ENCODE measurements at regions not wholly inside any gene's neighbourhood (a gene's known extent, or its start where the extent isn't known, plus 50 kb on each side); places are given as distances from the start of the nearest gene placed in this dataset.
A peak's percentile ranks its signal among the peaks of the same experiment; 100 is the strongest.

DNA sequence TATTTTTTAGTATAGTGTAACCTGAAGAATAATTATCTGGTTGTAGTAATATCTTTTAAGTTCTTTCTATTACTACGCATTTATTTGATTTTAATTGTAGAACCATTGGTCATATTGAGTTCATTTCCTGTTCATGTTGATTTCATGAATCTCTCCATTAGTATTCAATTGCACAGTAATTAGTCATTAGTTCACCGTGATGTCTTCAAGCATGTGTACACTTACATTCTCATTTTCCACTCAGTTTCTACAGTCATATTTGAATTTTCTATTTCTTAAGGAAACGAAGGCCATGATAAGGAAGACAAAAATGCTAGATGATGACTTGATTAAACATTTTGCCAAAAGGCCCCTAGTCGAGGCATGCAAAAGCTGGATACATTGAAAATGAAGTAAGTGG is 333.7 kb upstream of the FANCL start:
- no peak overlapping the region for H3K4me3 ChIP-seq (ENCODE audit: low read depth, low read length)
- no peak overlapping the region for H3K27ac ChIP-seq (ENCODE audit: low read depth)
- no peaks in the 10 kb centered on the region for H3K36me3 ChIP-seq (ENCODE audit: insufficient read depth)
- no peaks in the 10 kb centered on the region for H3K4me1 ChIP-seq (ENCODE audit: insufficient read depth)
- 86% methylated on average over 4 of the region's 4 CpGs for WGBS
- DNase-seq (ENCODE audit: extremely low spot score), result no peak

DNA sequence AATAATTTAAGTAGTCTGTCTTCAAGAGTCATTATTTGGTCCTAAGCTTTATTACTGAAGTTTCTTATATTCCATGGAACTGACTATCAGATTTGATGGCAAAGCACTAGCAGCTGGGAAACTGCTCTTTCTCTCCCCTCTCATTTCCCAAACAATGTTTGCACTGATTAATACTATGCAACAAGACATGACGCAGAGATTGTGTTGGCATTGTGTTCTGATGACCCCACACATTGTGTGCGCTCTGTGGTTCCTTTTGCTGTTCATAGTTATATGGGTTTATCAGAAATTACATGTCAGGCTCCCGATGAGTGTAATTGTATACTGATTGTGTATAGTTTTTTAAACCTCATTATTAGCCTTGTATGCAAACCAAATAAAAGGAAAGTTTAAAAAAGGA is 331.6 kb upstream of the FANCL start:
- Histone ChIP-seq H3K4me3 (ENCODE audit: low read depth, low read length) (no peak overlapping the region), H3K4me1 (ENCODE audit: insufficient read depth) (no peaks in the 10 kb centered on the region), H3K27ac (ENCODE audit: low read depth) (no peak overlapping the region), H3K36me3 (ENCODE audit: insufficient read depth) (no peaks in the 10 kb centered on the region)
- 82% methylated on average over 3 of the region's 3 CpGs for WGBS
- DNase-seq (ENCODE audit: extremely low spot score), result no peak

DNA sequence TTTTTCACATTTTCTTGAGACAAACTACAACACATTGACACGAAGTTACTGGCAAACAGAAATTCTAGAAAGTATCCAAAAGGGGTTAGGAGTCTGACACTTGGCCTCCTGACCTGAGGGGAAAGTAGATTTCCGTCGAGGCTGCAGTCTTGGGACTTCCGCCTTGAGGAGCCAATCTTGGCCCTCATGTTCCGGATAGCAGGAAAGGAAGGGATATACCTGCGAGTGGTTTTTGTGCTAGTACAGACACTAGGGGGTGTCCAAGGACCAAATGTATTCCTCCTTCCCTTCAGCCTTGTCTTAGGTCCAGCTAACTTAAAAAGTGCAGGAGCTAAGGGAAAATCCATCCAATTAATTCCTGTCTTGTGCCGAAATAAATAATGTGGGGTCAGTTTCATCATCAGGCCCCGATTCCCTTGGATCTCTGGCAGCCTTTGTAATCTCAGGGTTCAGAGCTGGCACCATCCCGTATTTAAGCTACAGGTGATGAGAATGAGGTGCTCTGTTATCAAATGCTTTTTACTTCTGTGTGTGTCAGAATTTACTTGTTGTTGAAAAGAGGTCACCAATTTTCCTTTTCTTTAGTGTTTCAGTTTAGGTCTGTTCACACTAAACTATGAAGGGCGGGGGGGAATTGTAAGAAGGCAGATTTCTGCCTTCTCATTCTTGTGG is 330.2 kb upstream of the FANCL start:
- Histone ChIP-seq H3K4me3 (ENCODE audit: low read depth, low read length) (no peak overlapping the region), H3K4me1 (ENCODE audit: insufficient read depth) (no peaks in the 10 kb centered on the region), H3K27ac (ENCODE audit: low read depth) (no peak overlapping the region), H3K36me3 (ENCODE audit: insufficient read depth) (no peaks in the 10 kb centered on the region)
- WGBS, result 23% methylated on average over 10 of the region's 10 CpGs
- peak; percentile 26 for DNase-seq (ENCODE audit: extremely low spot score)

DNA sequence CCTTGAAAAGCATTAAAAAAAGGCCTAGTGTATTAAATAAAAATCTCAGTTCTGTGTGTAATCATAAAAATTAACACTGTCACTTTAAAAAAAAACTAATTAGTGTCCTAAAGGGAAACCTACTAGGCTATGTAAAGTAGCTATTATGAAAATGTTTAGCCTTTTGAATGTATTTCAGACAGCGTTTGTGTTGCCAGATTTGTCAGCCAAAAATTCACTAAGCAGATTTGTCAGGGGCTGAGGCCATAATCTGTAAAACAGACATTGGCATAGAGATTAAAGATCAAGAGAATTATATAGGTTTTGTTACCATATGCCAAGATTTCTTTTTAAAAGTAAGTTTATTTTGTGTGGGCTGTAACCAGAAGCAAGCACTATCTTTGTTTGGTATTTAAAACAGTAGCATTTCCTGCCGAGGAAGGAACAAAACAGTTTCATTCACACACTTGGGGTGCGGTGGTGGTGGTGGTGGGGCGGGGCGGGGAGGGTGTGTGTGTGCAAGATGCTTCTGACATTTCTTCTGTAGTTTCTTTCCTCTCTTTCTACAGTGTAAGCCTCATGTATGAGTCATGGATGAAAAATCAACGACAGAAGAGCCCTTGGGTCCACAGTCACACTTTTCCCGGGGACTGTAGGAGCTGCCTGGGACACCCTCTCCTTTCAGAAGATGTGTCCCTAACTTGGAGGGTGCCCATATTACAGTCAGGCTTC is 328.5 kb upstream of the FANCL start:
- WGBS, result 39% methylated on average over 7 of the region's 7 CpGs
- no peaks in the 10 kb centered on the region for H3K36me3 ChIP-seq (ENCODE audit: insufficient read depth)

GRCh38 chr2:58568901-58569300 is 327.8 kb upstream of the FANCL start:
- DNase-seq (ENCODE audit: extremely low spot score), result no peak
- 44% methylated on average over 2 of the region's 2 CpGs for WGBS
- H3K4me1 ChIP-seq (ENCODE audit: insufficient read depth), result no peaks in the 10 kb centered on the region

More for the DNA sequence above, 328.5 kb upstream of the FANCL start:
- H3K27ac ChIP-seq (ENCODE audit: low read depth), result no peak overlapping the region
- H3K4me3 ChIP-seq (ENCODE audit: low read depth, low read length), result no peak overlapping the region
- no peak for DNase-seq (ENCODE audit: extremely low spot score)
- no peaks in the 10 kb centered on the region for H3K4me1 ChIP-seq (ENCODE audit: insufficient read depth)

DNA sequence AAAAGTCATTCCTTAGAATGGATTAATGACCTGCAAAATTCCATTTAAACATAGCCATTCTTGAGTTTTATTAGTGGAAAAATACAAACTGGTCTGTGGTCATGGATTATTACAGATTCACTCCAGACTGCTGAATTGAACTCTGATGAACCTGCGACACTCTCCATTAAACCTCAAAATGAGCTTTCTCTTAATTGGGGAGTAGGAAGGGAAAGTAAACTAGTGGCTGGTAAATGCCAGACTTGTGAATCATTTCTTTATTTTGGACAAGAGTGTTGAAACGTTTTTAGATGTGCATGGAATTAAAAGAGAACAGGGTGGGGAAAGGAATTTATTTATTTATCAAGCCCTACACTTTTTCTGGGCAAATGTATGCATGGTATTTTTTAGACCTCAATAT is 321.2 kb upstream of the FANCL start:
- Histone ChIP-seq H3K4me1 (ENCODE audit: insufficient read depth) (no peaks in the 10 kb centered on the region), H3K4me3 (ENCODE audit: low read depth, low read length) (no peak overlapping the region), H3K27ac (ENCODE audit: low read depth) (no peak overlapping the region), H3K36me3 (ENCODE audit: insufficient read depth) (no peaks in the 10 kb centered on the region)
- 42% methylated on average over 2 of the region's 2 CpGs for WGBS
- DNase-seq (ENCODE audit: extremely low spot score), result no peak

More at GRCh38 chr2:58568901-58569300, 327.8 kb upstream of the FANCL start:
- no peak overlapping the region for H3K27ac ChIP-seq (ENCODE audit: low read depth)
- no peaks in the 10 kb centered on the region for H3K36me3 ChIP-seq (ENCODE audit: insufficient read depth)
- no peak overlapping the region for H3K4me3 ChIP-seq (ENCODE audit: low read depth, low read length)

GRCh38 chr2:58560531-58560930 is 319.4 kb upstream of the FANCL start:
- WGBS, result 90% methylated on average over 3 of the region's 3 CpGs
- DNase-seq (ENCODE audit: extremely low spot score), result no peak
- Histone ChIP-seq H3K4me3 (ENCODE audit: low read depth, low read length) (no peak overlapping the region), H3K27ac (ENCODE audit: low read depth) (no peak overlapping the region), H3K36me3 (ENCODE audit: insufficient read depth) (no peaks in the 10 kb centered on the region), H3K4me1 (ENCODE audit: insufficient read depth) (no peaks in the 10 kb centered on the region)

DNA sequence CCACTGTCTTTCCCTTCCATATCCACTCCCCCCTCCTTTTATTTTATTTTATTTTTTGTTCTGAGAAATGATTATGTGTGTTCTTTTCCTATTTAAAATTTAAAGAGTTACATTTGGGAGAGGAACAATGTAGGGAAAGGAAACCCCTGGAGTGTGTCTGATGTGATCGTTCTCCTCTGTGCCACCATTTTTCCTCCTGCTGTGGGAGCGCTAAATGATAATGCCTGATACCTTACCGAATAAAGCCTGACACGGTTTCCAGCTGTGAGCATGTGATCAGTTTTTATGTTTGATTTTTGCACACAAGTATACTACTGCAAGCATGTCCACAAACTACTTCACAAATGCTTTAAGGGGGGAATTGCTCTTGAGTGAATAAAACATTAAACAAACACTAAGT is 317.8 kb upstream of the FANCL start:
- 70% methylated on average over 4 of the region's 4 CpGs for WGBS
- Histone ChIP-seq H3K4me1 (ENCODE audit: insufficient read depth) (no peaks in the 10 kb centered on the region), H3K36me3 (ENCODE audit: insufficient read depth) (no peaks in the 10 kb centered on the region), H3K4me3 (ENCODE audit: low read depth, low read length) (no peak overlapping the region), H3K27ac (ENCODE audit: low read depth) (no peak overlapping the region)
- DNase-seq (ENCODE audit: extremely low spot score), result no peak

GRCh38 chr2:58557176-58557575 is 316.1 kb upstream of the FANCL start:
- Histone ChIP-seq H3K36me3 (ENCODE audit: insufficient read depth) (no peaks in the 10 kb centered on the region), H3K4me1 (ENCODE audit: insufficient read depth) (no peaks in the 10 kb centered on the region), H3K4me3 (ENCODE audit: low read depth, low read length) (no peak overlapping the region), H3K27ac (ENCODE audit: low read depth) (no peak overlapping the region)
- WGBS, result 95% methylated on average over 6 of the region's 6 CpGs
- no peak for DNase-seq (ENCODE audit: extremely low spot score)

GRCh38 chr2:58553937-58554336 is 312.8 kb upstream of the FANCL start:
- Histone ChIP-seq H3K4me1 (ENCODE audit: insufficient read depth) (no peaks in the 10 kb centered on the region), H3K4me3 (ENCODE audit: low read depth, low read length) (no peak overlapping the region), H3K36me3 (ENCODE audit: insufficient read depth) (no peaks in the 10 kb centered on the region), H3K27ac (ENCODE audit: low read depth) (no peak overlapping the region)
- WGBS, result 47% methylated on average over 2 of the region's 2 CpGs
- no peak for DNase-seq (ENCODE audit: extremely low spot score)

GRCh38 chr2:58553522-58553921 is 312.4 kb upstream of the FANCL start:
- WGBS, result 95% methylated on average over 1 of the region's 1 CpG
- no peak for DNase-seq (ENCODE audit: extremely low spot score)
- H3K4me3 ChIP-seq (ENCODE audit: low read depth, low read length), result no peak overlapping the region
- no peak overlapping the region for H3K27ac ChIP-seq (ENCODE audit: low read depth)
- H3K4me1 ChIP-seq (ENCODE audit: insufficient read depth), result no peaks in the 10 kb centered on the region
- no peaks in the 10 kb centered on the region for H3K36me3 ChIP-seq (ENCODE audit: insufficient read depth)

DNA sequence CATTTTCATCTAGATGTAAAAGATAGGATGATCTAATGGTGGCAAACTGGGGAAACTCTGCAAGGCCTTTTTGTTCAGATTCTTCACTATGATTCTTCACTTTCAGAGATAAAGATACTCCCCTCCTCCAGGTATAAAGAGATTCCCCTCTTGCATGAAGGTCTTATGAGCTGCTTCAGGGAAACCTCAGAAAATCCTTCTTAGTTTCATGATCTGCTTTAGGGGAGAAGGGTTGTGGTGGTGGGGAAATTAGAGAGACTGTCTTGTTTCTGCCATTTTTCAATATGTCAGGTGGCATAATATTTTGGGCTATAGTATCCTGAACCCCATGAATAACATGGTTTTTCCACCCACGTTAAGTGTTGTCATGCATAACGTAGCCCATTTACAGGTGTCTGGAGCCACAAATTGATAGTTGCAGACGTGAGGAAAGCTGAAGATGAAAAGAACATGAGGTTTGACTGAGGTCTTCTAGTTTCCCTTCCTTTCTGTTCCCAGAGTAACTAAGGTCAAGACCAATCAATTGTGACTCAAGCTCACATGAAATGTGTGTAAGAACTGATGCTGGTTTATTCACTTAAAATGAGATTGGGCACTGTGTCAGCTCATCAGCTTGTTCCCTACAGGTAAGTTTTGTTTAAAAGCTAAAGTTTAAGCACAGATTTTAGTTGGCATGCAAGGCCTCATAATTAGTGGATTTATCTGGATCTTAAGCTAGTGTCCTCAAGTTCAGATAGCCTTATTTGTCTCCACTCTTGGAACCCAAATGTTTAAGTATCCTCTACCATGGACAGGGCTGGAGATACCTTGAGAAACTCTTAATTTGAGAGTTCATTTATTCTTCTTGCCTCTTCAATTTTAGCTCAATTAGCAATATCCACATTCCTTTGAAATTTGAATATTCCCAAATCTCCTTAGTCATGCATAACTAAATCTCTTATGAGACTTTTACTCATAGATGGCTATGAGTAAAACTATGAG is 304.5 kb upstream of the FANCL start:
- H3K36me3 ChIP-seq (ENCODE audit: insufficient read depth), result no peaks in the 10 kb centered on the region
- no peak overlapping the region for H3K27ac ChIP-seq (ENCODE audit: low read depth)
- H3K4me3 ChIP-seq (ENCODE audit: low read depth, low read length), result no peak overlapping the region
- 92% methylated on average over 3 of the region's 3 CpGs for WGBS
- DNase-seq (ENCODE audit: extremely low spot score), result no peak
- no peaks in the 10 kb centered on the region for H3K4me1 ChIP-seq (ENCODE audit: insufficient read depth)

GRCh38 chr2:58543442-58543841 is 302.3 kb upstream of the FANCL start:
- no peak overlapping the region for H3K27ac ChIP-seq (ENCODE audit: low read depth)
- 81% methylated on average over 3 of the region's 3 CpGs for WGBS
- H3K36me3 ChIP-seq (ENCODE audit: insufficient read depth), result no peaks in the 10 kb centered on the region
- DNase-seq (ENCODE audit: extremely low spot score), result no peak
- H3K4me3 ChIP-seq (ENCODE audit: low read depth, low read length), result no peak overlapping the region
- no peaks in the 10 kb centered on the region for H3K4me1 ChIP-seq (ENCODE audit: insufficient read depth)
